SK-N-SH treated with all-trans-retinoic acid at 6 μM for 48 hours (cell line): ENCODE measurements at regions not wholly inside any gene's neighbourhood (a gene's known extent, or its start where the extent isn't known, plus 50 kb on each side); places are given as distances from the start of the nearest gene placed in this dataset.

Source experiments
- ATAC-seq: fragments of 200-7000 bp; cut with Tn5 transposase; 3 replicates; pipeline ENCODE4 v1.9.1; 2020; ENCODE audit warnings: mild to moderate bottlenecking, moderate library complexity
- ARNTL ChIP-seq: fragments of 450-650 bp; formaldehyde crosslinking; IDR thresholded peaks from 2 replicates; pipeline ENCODE4 v1.5.0; 2020; ENCODE audit warnings: low read depth, mild to moderate bottlenecking, moderate library complexity, borderline replicate concordance
- BACH2 ChIP-seq: fragments of 250-450 bp; sonication (Bioruptor Pico); IDR thresholded peaks from 2 replicates; pipeline ENCODE4 v1.9.0; 2021; ENCODE audit warnings: mild to moderate bottlenecking, borderline replicate concordance
- CSDC2 ChIP-seq: fragments of 250-450 bp; sonication (Bioruptor Pico); IDR thresholded peaks from 2 replicates; pipeline ENCODE4 v1.5.0; 2020; ENCODE audit warnings: mild to moderate bottlenecking, moderate library complexity
- CSRNP3 ChIP-seq: fragments of 250-450 bp; sonication (Bioruptor Pico); IDR thresholded peaks from 2 replicates; pipeline ENCODE4 v1.5.1; 2021; ENCODE audit warnings: mild to moderate bottlenecking, moderate library complexity
- ESRRG ChIP-seq: fragments of 250-450 bp; sonication (Bioruptor Pico); IDR thresholded peaks from 2 replicates; pipeline ENCODE4 v1.6.1; 2021; ENCODE audit warnings: mild to moderate bottlenecking
- GLIS3 ChIP-seq: fragments of 250-450 bp; sonication (Bioruptor Pico); IDR thresholded peaks from 2 replicates; pipeline ENCODE4 v1.5.0; 2020; ENCODE audit warnings: mild to moderate bottlenecking, moderate library complexity
- ISL1 ChIP-seq: fragments of 250-450 bp; sonication (Bioruptor Pico); IDR thresholded peaks from 2 replicates; pipeline ENCODE4 v2.1.2; 2022; ENCODE audit warnings: mild to moderate bottlenecking, moderate library complexity
- OSR1 ChIP-seq: fragments of 250-450 bp; sonication (Bioruptor Pico); IDR thresholded peaks from 2 replicates; pipeline ENCODE4 v1.8.0; 2022; ENCODE audit warnings: moderate library complexity, mild to moderate bottlenecking, inconsistent platforms
- POU6F1 ChIP-seq: fragments of 250-450 bp; sonication (Bioruptor Pico); IDR thresholded peaks from 2 replicates; pipeline ENCODE4 v1.8.0; 2021; ENCODE audit warnings: low read depth, mild to moderate bottlenecking, moderate library complexity, borderline replicate concordance
- PPARA ChIP-seq: fragments of 250-450 bp; sonication (Bioruptor Pico); IDR thresholded peaks from 2 replicates; pipeline ENCODE4 v1.5.0; 2020; ENCODE audit warnings: mild to moderate bottlenecking, borderline replicate concordance
- RARB ChIP-seq: fragments of 250-450 bp; sonication (Bioruptor Pico); IDR thresholded peaks from 2 replicates; pipeline ENCODE4 v1.8.0; 2021; ENCODE audit warnings: mild to moderate bottlenecking, moderate library complexity
- SNAI2 ChIP-seq: fragments of 250-450 bp; sonication (Bioruptor Pico); IDR thresholded peaks from 2 replicates; pipeline ENCODE4 v1.5.0; 2020; ENCODE audit warnings: mild to moderate bottlenecking, moderate library complexity
- TCF4 ChIP-seq: fragments of 250-450 bp; sonication (Bioruptor Pico); IDR thresholded peaks from 2 replicates; pipeline ENCODE4 v1.8.0; 2021; ENCODE audit warnings: mild to moderate bottlenecking, moderate library complexity, borderline replicate concordance
- TOX ChIP-seq: fragments of 250-450 bp; sonication (Bioruptor Pico); IDR thresholded peaks from 2 replicates; pipeline ENCODE4 v1.8.0; 2021; ENCODE audit warnings: mild to moderate bottlenecking, moderate library complexity, borderline replicate concordance
- ZC3H10 ChIP-seq: fragments of 250-450 bp; sonication (Bioruptor Pico); IDR thresholded peaks from 2 replicates; pipeline ENCODE4 v1.5.1; 2021; ENCODE audit warnings: mild to moderate bottlenecking, moderate library complexity
- ZFP3 ChIP-seq: fragments of 250-450 bp; sonication (Bioruptor Pico); IDR thresholded peaks from 2 replicates; pipeline ENCODE4 v1.5.0; 2020; ENCODE audit warnings: mild to moderate bottlenecking, moderate library complexity
- ZFP30 ChIP-seq: fragments of 450-650 bp; formaldehyde crosslinking; IDR thresholded peaks from 2 replicates; pipeline ENCODE4 v1.5.0; 2022; ENCODE audit warnings: mild to moderate bottlenecking, moderate library complexity
- ZNF565 ChIP-seq: fragments of 450-650 bp; formaldehyde crosslinking; conservative IDR thresholded peaks from 2 replicates; pipeline ENCODE4 v1.5.0; 2020; ENCODE audit warnings: low read depth, mild to moderate bottlenecking, moderate library complexity
- ZNF70 ChIP-seq: fragments of 450-650 bp; formaldehyde crosslinking; IDR thresholded peaks from 2 replicates; pipeline ENCODE4 v1.5.0; 2020; ENCODE audit warnings: mild to moderate bottlenecking, moderate library complexity
- ZNF8 ChIP-seq: fragments of 450-650 bp; formaldehyde crosslinking; IDR thresholded peaks from 2 replicates; pipeline ENCODE4 v1.5.0; 2020; ENCODE audit warnings: mild to moderate bottlenecking, moderate library complexity
- TF ChIP-seq, protein P1 (sequence below): fragments of 250-450 bp; sonication (Bioruptor Pico); IDR thresholded peaks from 2 replicates; pipeline ENCODE4 v1.8.0; 2020; ENCODE audit warnings: mild to moderate bottlenecking, moderate library complexity, borderline replicate concordance
- TF ChIP-seq, protein P2 (sequence below): fragments of 250-450 bp; sonication (Bioruptor Pico); IDR thresholded peaks from 2 replicates; pipeline ENCODE4 v1.5.0; 2020; ENCODE audit warnings: mild to moderate bottlenecking, moderate library complexity
- TF ChIP-seq, protein P3 (sequence below): fragments of 250-450 bp; sonication (Bioruptor Pico); IDR thresholded peaks from 2 replicates; pipeline ENCODE4 v1.5.1; 2020; ENCODE audit warnings: low read depth, mild to moderate bottlenecking, moderate library complexity

GRCh38 chr4:23041501-23041900, 348.8 kb downstream of the GBA3 start:
- TF ChIP-seq, protein P1, sequence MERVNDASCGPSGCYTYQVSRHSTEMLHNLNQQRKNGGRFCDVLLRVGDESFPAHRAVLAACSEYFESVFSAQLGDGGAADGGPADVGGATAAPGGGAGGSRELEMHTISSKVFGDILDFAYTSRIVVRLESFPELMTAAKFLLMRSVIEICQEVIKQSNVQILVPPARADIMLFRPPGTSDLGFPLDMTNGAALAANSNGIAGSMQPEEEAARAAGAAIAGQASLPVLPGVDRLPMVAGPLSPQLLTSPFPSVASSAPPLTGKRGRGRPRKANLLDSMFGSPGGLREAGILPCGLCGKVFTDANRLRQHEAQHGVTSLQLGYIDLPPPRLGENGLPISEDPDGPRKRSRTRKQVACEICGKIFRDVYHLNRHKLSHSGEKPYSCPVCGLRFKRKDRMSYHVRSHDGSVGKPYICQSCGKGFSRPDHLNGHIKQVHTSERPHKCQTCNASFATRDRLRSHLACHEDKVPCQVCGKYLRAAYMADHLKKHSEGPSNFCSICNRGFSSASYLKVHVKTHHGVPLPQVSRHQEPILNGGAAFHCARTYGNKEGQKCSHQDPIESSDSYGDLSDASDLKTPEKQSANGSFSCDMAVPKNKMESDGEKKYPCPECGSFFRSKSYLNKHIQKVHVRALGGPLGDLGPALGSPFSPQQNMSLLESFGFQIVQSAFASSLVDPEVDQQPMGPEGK (CRISPR knock-in tag): no peak
- TF ChIP-seq ISL1 (CRISPR knock-in tag) (no peak), ZFP30 (CRISPR knock-in tag) (no peak), ZNF8 (CRISPR knock-in tag) (no peak), ZNF70 (CRISPR knock-in tag) (no peak), TCF4 (CRISPR knock-in tag) (no peak), TOX (no peak), CSRNP3 (no peak), ESRRG (no peak), CSDC2 (CRISPR knock-in tag) (no peak), POU6F1 (CRISPR knock-in tag) (no peak), SNAI2 (CRISPR knock-in tag) (no peak), BACH2 (CRISPR knock-in tag) (no peak)
- TF ChIP-seq, protein P2, sequence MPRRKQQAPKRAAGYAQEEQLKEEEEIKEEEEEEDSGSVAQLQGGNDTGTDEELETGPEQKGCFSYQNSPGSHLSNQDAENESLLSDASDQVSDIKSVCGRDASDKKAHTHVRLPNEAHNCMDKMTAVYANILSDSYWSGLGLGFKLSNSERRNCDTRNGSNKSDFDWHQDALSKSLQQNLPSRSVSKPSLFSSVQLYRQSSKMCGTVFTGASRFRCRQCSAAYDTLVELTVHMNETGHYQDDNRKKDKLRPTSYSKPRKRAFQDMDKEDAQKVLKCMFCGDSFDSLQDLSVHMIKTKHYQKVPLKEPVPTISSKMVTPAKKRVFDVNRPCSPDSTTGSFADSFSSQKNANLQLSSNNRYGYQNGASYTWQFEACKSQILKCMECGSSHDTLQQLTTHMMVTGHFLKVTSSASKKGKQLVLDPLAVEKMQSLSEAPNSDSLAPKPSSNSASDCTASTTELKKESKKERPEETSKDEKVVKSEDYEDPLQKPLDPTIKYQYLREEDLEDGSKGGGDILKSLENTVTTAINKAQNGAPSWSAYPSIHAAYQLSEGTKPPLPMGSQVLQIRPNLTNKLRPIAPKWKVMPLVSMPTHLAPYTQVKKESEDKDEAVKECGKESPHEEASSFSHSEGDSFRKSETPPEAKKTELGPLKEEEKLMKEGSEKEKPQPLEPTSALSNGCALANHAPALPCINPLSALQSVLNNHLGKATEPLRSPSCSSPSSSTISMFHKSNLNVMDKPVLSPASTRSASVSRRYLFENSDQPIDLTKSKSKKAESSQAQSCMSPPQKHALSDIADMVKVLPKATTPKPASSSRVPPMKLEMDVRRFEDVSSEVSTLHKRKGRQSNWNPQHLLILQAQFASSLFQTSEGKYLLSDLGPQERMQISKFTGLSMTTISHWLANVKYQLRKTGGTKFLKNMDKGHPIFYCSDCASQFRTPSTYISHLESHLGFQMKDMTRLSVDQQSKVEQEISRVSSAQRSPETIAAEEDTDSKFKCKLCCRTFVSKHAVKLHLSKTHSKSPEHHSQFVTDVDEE (CRISPR knock-in tag): no peak
- no peak for ATAC-seq

DNA sequence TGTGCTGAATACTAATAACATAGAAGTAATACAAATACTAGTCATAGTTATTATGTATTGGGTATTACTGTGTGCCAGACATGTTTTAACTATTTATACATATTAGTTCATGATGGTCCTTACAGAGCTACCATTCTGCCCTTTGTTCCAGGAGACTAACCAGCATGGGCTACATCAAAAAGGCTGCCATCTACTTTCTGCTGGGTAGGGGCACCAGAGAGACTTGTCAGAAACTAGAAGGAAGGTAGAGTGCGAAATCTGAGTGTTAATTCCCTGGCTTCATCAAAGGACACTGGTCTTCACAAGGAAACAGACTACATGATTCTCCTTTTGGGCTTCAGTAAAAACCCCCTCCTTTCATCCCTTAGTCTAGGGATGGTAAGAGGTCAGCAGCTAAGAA, 347.8 kb downstream of the GBA3 start:
- no peak for ATAC-seq
- TF ChIP-seq ZC3H10 (CRISPR knock-in tag) (no peak), TCF4 (CRISPR knock-in tag) (no peak), RARB (CRISPR knock-in tag) (no peak), ARNTL (CRISPR knock-in tag) (no peak), ZNF8 (CRISPR knock-in tag) (no peak), SNAI2 (CRISPR knock-in tag) (no peak), GLIS3 (CRISPR knock-in tag) (no peak), CSRNP3 (no peak), OSR1 (no peak), ZFP3 (CRISPR knock-in tag) (no peak), ZNF565 (no peak), PPARA (CRISPR knock-in tag) (no peak), ZFP30 (CRISPR knock-in tag) (no peak), POU6F1 (CRISPR knock-in tag) (no peak), BACH2 (CRISPR knock-in tag) (no peak)
- TF ChIP-seq, protein P3, sequence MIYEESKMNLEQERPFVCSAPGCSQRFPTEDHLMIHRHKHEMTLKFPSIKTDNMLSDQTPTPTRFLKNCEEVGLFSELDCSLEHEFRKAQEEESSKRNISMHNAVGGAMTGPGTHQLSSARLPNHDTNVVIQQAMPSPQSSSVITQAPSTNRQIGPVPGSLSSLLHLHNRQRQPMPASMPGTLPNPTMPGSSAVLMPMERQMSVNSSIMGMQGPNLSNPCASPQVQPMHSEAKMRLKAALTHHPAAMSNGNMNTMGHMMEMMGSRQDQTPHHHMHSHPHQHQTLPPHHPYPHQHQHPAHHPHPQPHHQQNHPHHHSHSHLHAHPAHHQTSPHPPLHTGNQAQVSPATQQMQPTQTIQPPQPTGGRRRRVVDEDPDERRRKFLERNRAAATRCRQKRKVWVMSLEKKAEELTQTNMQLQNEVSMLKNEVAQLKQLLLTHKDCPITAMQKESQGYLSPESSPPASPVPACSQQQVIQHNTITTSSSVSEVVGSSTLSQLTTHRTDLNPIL (CRISPR knock-in tag): no peak
- TF ChIP-seq, protein P1 (CRISPR knock-in tag): no peak
